ENCODE measurements at regions not wholly inside any gene's neighbourhood (a gene's known extent, or its start where the extent isn't known, plus 50 kb on each side); places are given as distances from the start of the nearest gene placed in this dataset.

- no peak for TF ChIP-seq CTCF (conservative IDR thresholded peaks at IDR 0.05; ENCODE audit: low read depth, low read length)
- TF ChIP-seq EZH2 (IDR thresholded peaks at IDR 0.05; ENCODE audit: low read length, unreplicated experiment): no peak
- TF ChIP-seq EZH2phosphoT487 (IDR thresholded peaks at IDR 0.05; ENCODE audit: borderline replicate concordance, low read length): no peak
Observed at GRCh38 chr18:42477267-42477666, 522.2 kb downstream of the PIK3C3 start.
